ENCODE measurements at regions not wholly inside any gene's neighbourhood (a gene's known extent, or its start where the extent isn't known, plus 50 kb on each side); places are given as distances from the start of the nearest gene placed in this dataset.
"Not testable (repeated sequence)": the region's sequence is repeated elsewhere in the genome, so short reads cannot be mapped to it uniquely, and the experiment has no call there.

- Histone ChIP-seq H3K4me2 (ENCODE audit: insufficient read depth, low read length) (no peak overlapping the region), H3K9ac (ENCODE audit: low read depth, low read length) (no peak overlapping the region), H4K20me1 (ENCODE audit: insufficient read depth, low read length) (no peaks in the 10 kb centered on the region), H3K4me3 (ENCODE audit: low read depth in 1 of 2, low read length in 2 of 2) (no peak overlapping the region), H3K27ac (ENCODE audit: low read length) (no peak overlapping the region), H3K27me3 (ENCODE audit: insufficient read depth, low read length, poor library complexity) (no peaks in the 10 kb centered on the region), H3K79me2 (ENCODE audit: insufficient read depth, low read length) (no peaks in the 10 kb centered on the region), H3K36me3 (ENCODE audit: insufficient read depth, low read length) (no peaks in the 10 kb centered on the region), H2AFZ (ENCODE audit: low read depth, low read length) (no peak overlapping the region), H3K9me3 (ENCODE audit: insufficient read depth, low read length, severe bottlenecking) (no peaks in the 10 kb centered on the region), H3K4me1 (ENCODE audit: insufficient read depth, low read length) (no peaks in the 10 kb centered on the region)
- no peak for DNase-seq
- ATAC-seq (ENCODE audit: insufficient read depth, low read depth): no peak
- TF ChIP-seq CTCF (IDR thresholded peaks at IDR 0.05; ENCODE audit: borderline replicate concordance, extremely low read depth, low read length, poor library complexity, severe bottlenecking) (no peak), EZH2 (IDR thresholded peaks at IDR 0.05; ENCODE audit: borderline replicate concordance, low read depth, low read length, severe bottlenecking) (no peak)
These were observed 120.5 kb downstream of the SHANK2 start for GRCh38 chr11:71131861-71132260.

GRCh38 chr11:71130106-71130505 lies 122.3 kb downstream of the SHANK2 start:
- Histone ChIP-seq H3K4me3 (ENCODE audit: low read depth in 1 of 2, low read length in 2 of 2) (no peak overlapping the region), H3K4me1 (ENCODE audit: insufficient read depth, low read length) (no peaks in the 10 kb centered on the region), H2AFZ (ENCODE audit: low read depth, low read length) (no peak overlapping the region), H3K79me2 (ENCODE audit: insufficient read depth, low read length) (no peaks in the 10 kb centered on the region), H3K4me2 (ENCODE audit: insufficient read depth, low read length) (no peak overlapping the region), H4K20me1 (ENCODE audit: insufficient read depth, low read length) (no peaks in the 10 kb centered on the region), H3K36me3 (ENCODE audit: insufficient read depth, low read length) (no peaks in the 10 kb centered on the region), H3K9me3 (ENCODE audit: insufficient read depth, low read length, severe bottlenecking) (no peaks in the 10 kb centered on the region), H3K27ac (ENCODE audit: low read length) (no peak overlapping the region), H3K27me3 (ENCODE audit: insufficient read depth, low read length, poor library complexity) (no peaks in the 10 kb centered on the region), H3K9ac (ENCODE audit: low read depth, low read length) (no peak overlapping the region)
- ATAC-seq (ENCODE audit: insufficient read depth, low read depth): no peak
- no peak for DNase-seq
- TF ChIP-seq CTCF (IDR thresholded peaks at IDR 0.05; ENCODE audit: borderline replicate concordance, extremely low read depth, low read length, poor library complexity, severe bottlenecking) (no peak), EZH2 (IDR thresholded peaks at IDR 0.05; ENCODE audit: borderline replicate concordance, low read depth, low read length, severe bottlenecking) (no peak)

DNA sequence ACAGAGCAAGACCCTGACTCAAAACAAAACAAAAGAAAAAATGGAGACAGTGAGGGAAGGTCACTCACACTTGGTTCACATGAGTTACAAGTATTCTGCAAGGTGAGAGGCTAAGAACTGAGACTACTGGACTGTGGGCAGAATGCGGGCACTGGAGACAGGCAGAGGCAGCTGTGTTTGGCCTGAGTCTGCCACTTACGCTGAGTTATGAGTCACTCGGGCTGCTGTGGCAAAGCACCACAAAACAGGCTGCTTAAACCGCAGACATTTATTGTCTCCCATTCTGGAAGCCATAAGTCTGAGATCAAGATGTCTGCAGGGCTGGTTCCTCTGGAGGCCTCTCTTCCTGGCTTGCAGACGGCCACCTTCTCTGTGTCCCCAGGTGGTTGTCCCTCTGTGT lies 122.8 kb downstream of the SHANK2 start:
- no peaks in the 10 kb centered on the region for H3K9me3 ChIP-seq (ENCODE audit: insufficient read depth, low read length, severe bottlenecking)
- H3K27me3 ChIP-seq (ENCODE audit: insufficient read depth, low read length, poor library complexity): no peaks in the 10 kb centered on the region
- H4K20me1 ChIP-seq (ENCODE audit: insufficient read depth, low read length): no peaks in the 10 kb centered on the region
- TF ChIP-seq EZH2 (IDR thresholded peaks at IDR 0.05; ENCODE audit: borderline replicate concordance, low read depth, low read length, severe bottlenecking): no peak
- TF ChIP-seq CTCF (IDR thresholded peaks at IDR 0.05; ENCODE audit: borderline replicate concordance, extremely low read depth, low read length, poor library complexity, severe bottlenecking): no peak
- no peaks in the 10 kb centered on the region for H3K4me1 ChIP-seq (ENCODE audit: insufficient read depth, low read length)
- no peaks in the 10 kb centered on the region for H3K36me3 ChIP-seq (ENCODE audit: insufficient read depth, low read length)
- H3K9ac ChIP-seq (ENCODE audit: low read depth, low read length): no peak overlapping the region
- no peak for ATAC-seq (ENCODE audit: insufficient read depth, low read depth)
- no peak overlapping the region for H3K4me3 ChIP-seq (ENCODE audit: low read depth in 1 of 2, low read length in 2 of 2)
- DNase-seq: no peak
- no peak overlapping the region for H2AFZ ChIP-seq (ENCODE audit: low read depth, low read length)
- no peaks in the 10 kb centered on the region for H3K79me2 ChIP-seq (ENCODE audit: insufficient read depth, low read length)
- no peak overlapping the region for H3K27ac ChIP-seq (ENCODE audit: low read length)
- H3K4me2 ChIP-seq (ENCODE audit: insufficient read depth, low read length): no peak overlapping the region

DNA sequence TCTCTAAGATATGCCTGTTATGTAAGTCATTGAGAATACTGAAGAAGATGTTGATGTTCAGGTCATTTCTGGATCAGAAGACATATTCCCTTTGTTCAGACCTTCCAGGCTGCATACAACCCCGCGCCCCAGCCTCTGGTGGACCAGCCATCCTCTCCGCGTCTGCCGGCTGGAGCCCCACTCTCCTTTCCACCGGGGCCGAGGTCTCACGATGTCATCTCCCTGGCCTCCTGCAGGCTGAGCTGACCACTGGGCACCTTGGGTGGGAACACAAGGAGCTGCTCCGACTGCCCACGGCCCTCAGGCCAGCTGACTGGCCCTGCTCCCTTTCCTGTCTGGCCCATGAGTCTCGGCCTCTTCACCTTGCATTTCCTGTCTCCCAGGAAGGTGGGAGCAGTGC lies 124.6 kb downstream of the SHANK2 start:
- Histone ChIP-seq H3K4me2 (ENCODE audit: insufficient read depth, low read length) (no peak overlapping the region), H3K27me3 (ENCODE audit: insufficient read depth, low read length, poor library complexity) (no peaks in the 10 kb centered on the region), H3K36me3 (ENCODE audit: insufficient read depth, low read length) (no peaks in the 10 kb centered on the region), H3K27ac (ENCODE audit: low read length) (no peak overlapping the region), H3K9ac (ENCODE audit: low read depth, low read length) (no peak overlapping the region), H4K20me1 (ENCODE audit: insufficient read depth, low read length) (no peaks in the 10 kb centered on the region), H3K4me1 (ENCODE audit: insufficient read depth, low read length) (no peaks in the 10 kb centered on the region), H3K4me3 (ENCODE audit: low read depth in 1 of 2, low read length in 2 of 2) (no peak overlapping the region), H3K79me2 (ENCODE audit: insufficient read depth, low read length) (no peaks in the 10 kb centered on the region), H3K9me3 (ENCODE audit: insufficient read depth, low read length, severe bottlenecking) (no peaks in the 10 kb centered on the region), H2AFZ (ENCODE audit: low read depth, low read length) (no peak overlapping the region)
- DNase-seq: no peak
- no peak for TF ChIP-seq EZH2 (IDR thresholded peaks at IDR 0.05; ENCODE audit: borderline replicate concordance, low read depth, low read length, severe bottlenecking)
- no peak for TF ChIP-seq CTCF (IDR thresholded peaks at IDR 0.05; ENCODE audit: borderline replicate concordance, extremely low read depth, low read length, poor library complexity, severe bottlenecking)
- ATAC-seq (ENCODE audit: insufficient read depth, low read depth): no peak

DNA sequence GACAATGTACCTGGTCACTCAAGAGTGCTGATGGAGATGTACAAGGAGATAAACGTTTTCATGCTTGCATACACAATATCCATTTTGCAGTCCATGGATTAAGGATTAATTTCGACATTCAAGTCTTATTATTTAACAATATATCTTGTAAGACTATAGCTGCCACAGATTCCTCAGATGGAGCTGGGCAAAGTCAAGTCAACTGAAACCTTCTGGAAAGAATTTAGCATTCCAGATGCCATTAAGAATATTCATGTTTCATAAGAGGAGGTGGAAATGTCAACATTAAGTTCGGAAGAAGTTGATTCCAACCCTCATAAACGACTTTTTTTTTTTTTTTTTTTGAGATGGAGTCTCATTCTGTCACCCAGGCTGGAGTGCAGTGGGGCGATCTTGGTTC lies 126.0 kb downstream of the SHANK2 start:
- H3K27me3 ChIP-seq (ENCODE audit: insufficient read depth, low read length, poor library complexity); H3K4me1 ChIP-seq (ENCODE audit: insufficient read depth, low read length); DNase-seq; H3K79me2 ChIP-seq (ENCODE audit: insufficient read depth, low read length); H3K9ac ChIP-seq (ENCODE audit: low read depth, low read length); H3K9me3 ChIP-seq (ENCODE audit: insufficient read depth, low read length, severe bottlenecking); H3K4me3 ChIP-seq (ENCODE audit: low read depth in 1 of 2, low read length in 2 of 2); H3K4me2 ChIP-seq (ENCODE audit: insufficient read depth, low read length); H4K20me1 ChIP-seq (ENCODE audit: insufficient read depth, low read length); H3K27ac ChIP-seq (ENCODE audit: low read length); ATAC-seq (ENCODE audit: insufficient read depth, low read depth); H2AFZ ChIP-seq (ENCODE audit: low read depth, low read length); H3K36me3 ChIP-seq (ENCODE audit: insufficient read depth, low read length): not testable (repeated sequence)

All from DND-41 (cell line).